Tibial artery (tissue), 4 donors: ENCODE measurements at regions not wholly inside any gene's neighbourhood (a gene's known extent, or its start where the extent isn't known, plus 50 kb on each side); places are given as distances from the start of the nearest gene placed in this dataset.
"Not testable (repeated sequence)": the region's sequence is repeated elsewhere in the genome, so short reads cannot be mapped to it uniquely, and the experiment has no call there.

Experiments used
- DNase-seq, 2 donors: peaks; one replicate each; pipeline ENCODE4 v3.0.0-alpha.2; 2019
- H3K27ac ChIP-seq, 2 donors: fragments of 200-600 bp; sonication (generic) in 1 of 2; 1 replicate in 1 of 2; 2 replicates in 1 of 2; pipeline ENCODE4 v1.5.1; 2018 to 2019; ENCODE audit warnings: mild to moderate bottlenecking in 1 of 2
- H3K27me3 ChIP-seq, 2 donors: fragments of 200-600 bp; sonication (generic) in 1 of 2; one replicate each; pipeline versions ENCODE4 v1.5.1 to v1.6.0; 2016 to 2019
- H3K36me3 ChIP-seq, 3 donors: fragments of 200-600 bp; sonication (generic) in 2 of 3; one replicate each; pipeline ENCODE4 v1.5.1; 2016 to 2019; ENCODE audit warnings: mild to moderate bottlenecking in 2 of 3
- H3K4me1 ChIP-seq, 4 donors: fragments of 200-600 bp; sonication (generic) in 2 of 4; 1 replicate in 3 of 4; 2 replicates in 1 of 4; pipeline ENCODE4 v1.5.1; 2016 to 2019
- H3K4me3 ChIP-seq, 2 donors: fragments of 200-600 bp; sonication (generic) in 1 of 2; 1 replicate in 1 of 2; 2 replicates in 1 of 2; pipeline ENCODE4 v1.5.1; 2018 to 2019; ENCODE audit warnings: mild to moderate bottlenecking in 2 of 2
- H3K9me3 ChIP-seq, 3 donors: fragments of 200-600 bp; sonication (generic) in 1 of 3; one replicate each; pipeline ENCODE4 v1.5.1; 2016 to 2019
- CTCF ChIP-seq, 2 experiments: fragments of 200-600 bp in 1 of 2; fragments of 450-650 bp in 1 of 2; IDR thresholded peaks; one replicate each; pipeline ENCODE4 v1.5.1; 2017 to 2019; ENCODE audit warnings: antibody characterized with exemption in 2 of 2, mild to moderate bottlenecking in 1 of 2, moderate library complexity in 1 of 2
- intact Hi-C: fragments of 100-400 bp; cut with DNase I; formaldehyde crosslinking; loops from one replicate; pipeline ENCODE4 v1.15.0; 2023; ENCODE audit warnings: low total_unique reads

GRCh38 chr3:6062261-6063187, 798.4 kb upstream of the GRM7 start:
- no peak for DNase-seq
- TF ChIP-seq CTCF (IDR thresholded peaks at IDR 0.05), result no peak
- H3K9me3 ChIP-seq, result no peaks in the 10 kb centered on the region
- H3K27me3 ChIP-seq, result no peaks in the 10 kb centered on the region
- intact Hi-C loops, result no loop called here
- no peaks in the 10 kb centered on the region for H3K4me1 ChIP-seq
- no peak overlapping the region for H3K4me3 ChIP-seq
- H3K27ac ChIP-seq, result no peak overlapping the region
- no peaks in the 10 kb centered on the region for H3K36me3 ChIP-seq

- Histone ChIP-seq H3K36me3 (no peaks in the 10 kb centered on the region), H3K27ac (no peak overlapping the region), H3K9me3 (no peaks in the 10 kb centered on the region), H3K4me1 (no peaks in the 10 kb centered on the region), H3K27me3 (no peaks in the 10 kb centered on the region), H3K4me3 (no peak overlapping the region)
- DNase-seq, result no peak
- intact Hi-C loops, result no loop called here
- no peak for TF ChIP-seq CTCF (IDR thresholded peaks at IDR 0.05)
These were observed 794.5 kb upstream of the GRM7 start for GRCh38 chr3:6066397-6066796.

GRCh38 chr3:6066868-6067578, 793.9 kb upstream of the GRM7 start:
- H3K27ac ChIP-seq, H3K27me3 ChIP-seq, H3K36me3 ChIP-seq, DNase-seq, H3K4me3 ChIP-seq, H3K9me3 ChIP-seq, intact Hi-C loops, H3K4me1 ChIP-seq: not testable (repeated sequence)

- no peak for DNase-seq
- intact Hi-C loops, result no loop called here
- no peak overlapping the region for H3K27ac ChIP-seq
- no peak for TF ChIP-seq CTCF (IDR thresholded peaks at IDR 0.05)
- H3K4me3 ChIP-seq, result no peak overlapping the region
- H3K4me1 ChIP-seq, result no peaks in the 10 kb centered on the region
- no peaks in the 10 kb centered on the region for H3K9me3 ChIP-seq
- H3K36me3 ChIP-seq, result no peaks in the 10 kb centered on the region
- no peaks in the 10 kb centered on the region for H3K27me3 ChIP-seq
These were observed 786.0 kb upstream of the GRM7 start for GRCh38 chr3:6074952-6075351.

- H3K36me3 ChIP-seq, result no peaks in the 10 kb centered on the region
- TF ChIP-seq CTCF (IDR thresholded peaks at IDR 0.05), result no peak
- no peak overlapping the region for H3K27ac ChIP-seq
- H3K27me3 ChIP-seq, result no peaks in the 10 kb centered on the region
- H3K4me1 ChIP-seq, result no peaks in the 10 kb centered on the region
- no peak overlapping the region for H3K4me3 ChIP-seq
- intact Hi-C loops, result no loop called here
- no peak for DNase-seq
- no peaks in the 10 kb centered on the region for H3K9me3 ChIP-seq
These were observed 782.5 kb upstream of the GRM7 start for GRCh38 chr3:6078436-6078835.

GRCh38 chr3:6079011-6079410, 781.9 kb upstream of the GRM7 start:
- H3K4me1 ChIP-seq, result no peaks in the 10 kb centered on the region
- no peaks in the 10 kb centered on the region for H3K27me3 ChIP-seq
- H3K36me3 ChIP-seq, result no peaks in the 10 kb centered on the region
- DNase-seq, result no peak
- no peaks in the 10 kb centered on the region for H3K9me3 ChIP-seq
- H3K4me3 ChIP-seq, result no peak overlapping the region
- intact Hi-C loops, result no loop called here
- TF ChIP-seq CTCF (IDR thresholded peaks at IDR 0.05), result no peak
- no peak overlapping the region for H3K27ac ChIP-seq
